ENCODE measurements at regions not wholly inside any gene's neighbourhood (a gene's known extent, or its start where the extent isn't known, plus 50 kb on each side); places are given as distances from the start of the nearest gene placed in this dataset.

DNA sequence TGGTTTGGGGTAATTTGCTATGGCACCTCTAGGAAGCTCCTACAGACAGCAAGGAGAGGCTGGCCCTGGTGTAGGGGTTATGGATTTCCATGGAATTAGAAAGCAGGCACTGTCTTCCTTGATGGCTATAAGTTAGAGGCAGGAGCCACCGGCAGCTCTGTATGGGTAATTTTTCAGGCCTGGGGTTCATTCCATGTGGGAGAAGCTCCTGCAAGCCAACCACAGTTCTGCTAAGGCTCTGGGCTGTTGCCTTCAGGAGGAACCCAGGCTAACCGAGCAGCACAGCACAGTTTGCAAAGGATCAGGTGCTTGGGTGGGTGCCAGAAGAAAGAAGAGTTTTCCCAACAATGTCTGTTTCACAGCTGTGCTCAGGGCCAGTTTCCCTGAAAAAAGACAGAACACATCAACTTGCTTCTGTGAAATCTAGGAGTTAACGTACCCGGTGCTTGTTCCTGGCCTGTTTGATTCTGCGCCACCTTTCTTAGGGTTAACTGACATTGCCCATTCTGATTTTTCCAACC lies 162.8 kb upstream of the MYLIP start:
- TF ChIP-seq EP300 (IDR thresholded peaks at IDR 0.05; ENCODE audit: borderline replicate concordance): no peak
- TF ChIP-seq, protein P1, sequence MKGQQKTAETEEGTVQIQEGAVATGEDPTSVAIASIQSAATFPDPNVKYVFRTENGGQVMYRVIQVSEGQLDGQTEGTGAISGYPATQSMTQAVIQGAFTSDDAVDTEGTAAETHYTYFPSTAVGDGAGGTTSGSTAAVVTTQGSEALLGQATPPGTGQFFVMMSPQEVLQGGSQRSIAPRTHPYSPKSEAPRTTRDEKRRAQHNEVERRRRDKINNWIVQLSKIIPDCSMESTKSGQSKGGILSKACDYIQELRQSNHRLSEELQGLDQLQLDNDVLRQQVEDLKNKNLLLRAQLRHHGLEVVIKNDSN (IDR thresholded peaks at IDR 0.05): no peak
- no peak for TF ChIP-seq TCF12 (IDR thresholded peaks at IDR 0.05; ENCODE audit: low read depth)
- TF ChIP-seq TEAD4 (IDR thresholded peaks at IDR 0.05): no peak
- TF ChIP-seq, protein P2, sequence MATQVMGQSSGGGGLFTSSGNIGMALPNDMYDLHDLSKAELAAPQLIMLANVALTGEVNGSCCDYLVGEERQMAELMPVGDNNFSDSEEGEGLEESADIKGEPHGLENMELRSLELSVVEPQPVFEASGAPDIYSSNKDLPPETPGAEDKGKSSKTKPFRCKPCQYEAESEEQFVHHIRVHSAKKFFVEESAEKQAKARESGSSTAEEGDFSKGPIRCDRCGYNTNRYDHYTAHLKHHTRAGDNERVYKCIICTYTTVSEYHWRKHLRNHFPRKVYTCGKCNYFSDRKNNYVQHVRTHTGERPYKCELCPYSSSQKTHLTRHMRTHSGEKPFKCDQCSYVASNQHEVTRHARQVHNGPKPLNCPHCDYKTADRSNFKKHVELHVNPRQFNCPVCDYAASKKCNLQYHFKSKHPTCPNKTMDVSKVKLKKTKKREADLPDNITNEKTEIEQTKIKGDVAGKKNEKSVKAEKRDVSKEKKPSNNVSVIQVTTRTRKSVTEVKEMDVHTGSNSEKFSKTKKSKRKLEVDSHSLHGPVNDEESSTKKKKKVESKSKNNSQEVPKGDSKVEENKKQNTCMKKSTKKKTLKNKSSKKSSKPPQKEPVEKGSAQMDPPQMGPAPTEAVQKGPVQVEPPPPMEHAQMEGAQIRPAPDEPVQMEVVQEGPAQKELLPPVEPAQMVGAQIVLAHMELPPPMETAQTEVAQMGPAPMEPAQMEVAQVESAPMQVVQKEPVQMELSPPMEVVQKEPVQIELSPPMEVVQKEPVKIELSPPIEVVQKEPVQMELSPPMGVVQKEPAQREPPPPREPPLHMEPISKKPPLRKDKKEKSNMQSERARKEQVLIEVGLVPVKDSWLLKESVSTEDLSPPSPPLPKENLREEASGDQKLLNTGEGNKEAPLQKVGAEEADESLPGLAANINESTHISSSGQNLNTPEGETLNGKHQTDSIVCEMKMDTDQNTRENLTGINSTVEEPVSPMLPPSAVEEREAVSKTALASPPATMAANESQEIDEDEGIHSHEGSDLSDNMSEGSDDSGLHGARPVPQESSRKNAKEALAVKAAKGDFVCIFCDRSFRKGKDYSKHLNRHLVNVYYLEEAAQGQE (IDR thresholded peaks at IDR 0.05; ENCODE audit: low read depth): no peak
- TF ChIP-seq NFIC (IDR thresholded peaks at IDR 0.05): no peak
- no peak for TF ChIP-seq CREB1 (IDR thresholded peaks at IDR 0.05; ENCODE audit: low read depth)
- no peak for TF ChIP-seq ZBTB7A (IDR thresholded peaks at IDR 0.05; ENCODE audit: low read depth)
- TF ChIP-seq TAF1 (IDR thresholded peaks at IDR 0.05; ENCODE audit: low read depth): no peak
- TF ChIP-seq CEBPB (IDR thresholded peaks at IDR 0.05): no peak
- no peak for TF ChIP-seq FOXM1 (IDR thresholded peaks at IDR 0.05; ENCODE audit: borderline replicate concordance, low read depth)
- TF ChIP-seq YY1 (IDR thresholded peaks at IDR 0.05; ENCODE audit: low read depth): no peak
- TF ChIP-seq, protein P3, sequence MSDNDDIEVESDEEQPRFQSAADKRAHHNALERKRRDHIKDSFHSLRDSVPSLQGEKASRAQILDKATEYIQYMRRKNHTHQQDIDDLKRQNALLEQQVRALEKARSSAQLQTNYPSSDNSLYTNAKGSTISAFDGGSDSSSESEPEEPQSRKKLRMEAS (IDR thresholded peaks at IDR 0.05): no peak
- TF ChIP-seq RAD21 (IDR thresholded peaks at IDR 0.05; ENCODE audit: low read depth): no peak
- no peak for TF ChIP-seq EGR1 (IDR thresholded peaks at IDR 0.05)

DNA sequence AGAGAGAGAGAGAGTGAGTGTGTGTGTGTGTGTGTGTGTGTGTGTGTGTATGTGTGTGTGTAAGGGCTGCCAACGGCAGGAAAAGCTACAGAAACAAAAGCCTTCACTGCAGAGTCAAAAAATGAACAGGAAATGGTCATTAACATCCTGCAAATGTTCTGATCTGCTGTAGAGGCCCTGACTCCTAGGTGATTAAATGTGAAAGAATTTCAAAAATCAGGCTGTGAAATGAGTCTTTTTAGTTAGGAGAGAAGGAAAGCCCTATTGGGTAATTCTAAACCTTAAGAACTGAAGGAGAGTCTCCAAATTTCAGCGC lies 166.5 kb upstream of the MYLIP start:
- TF ChIP-seq FOXM1 (IDR thresholded peaks at IDR 0.05; ENCODE audit: borderline replicate concordance, low read depth): no peak

DNA sequence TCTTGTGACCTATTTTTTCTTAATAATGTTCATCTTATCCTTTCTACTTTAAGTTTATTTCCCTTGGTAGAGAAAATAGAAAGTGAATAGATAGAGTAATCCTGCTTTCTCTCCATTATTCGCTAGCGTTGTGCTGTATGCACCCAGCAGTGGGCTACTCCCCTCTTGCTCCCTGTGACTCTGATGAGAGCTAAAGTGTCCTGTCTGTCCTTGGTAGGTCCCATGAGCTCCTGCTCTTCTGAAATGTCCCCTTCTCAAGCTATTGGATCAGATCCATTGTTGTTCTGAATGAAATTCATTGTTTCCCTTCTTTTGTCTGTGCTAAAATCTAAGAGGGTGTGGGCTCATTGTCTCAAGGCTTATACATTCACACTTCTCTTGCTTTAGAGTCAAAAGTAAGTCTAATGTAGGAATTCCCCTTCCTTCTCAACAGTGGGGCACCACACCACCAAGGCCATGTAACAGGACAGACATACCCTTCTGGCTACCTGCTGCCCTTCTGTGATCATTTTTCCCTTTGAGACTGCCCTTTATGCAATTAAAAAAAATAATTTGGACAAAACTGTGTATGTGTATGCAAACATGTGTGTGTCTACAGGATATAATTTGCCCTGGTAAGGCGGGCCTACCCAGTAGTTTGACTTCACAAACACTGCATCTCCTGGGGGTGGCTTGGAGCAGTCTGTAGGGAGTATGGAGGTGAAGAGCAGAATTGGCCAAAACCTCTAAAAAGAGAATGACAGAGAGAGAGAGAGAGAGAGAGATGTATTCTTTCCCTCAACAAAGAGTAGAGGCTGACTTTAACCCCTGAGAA lies 167.0 kb upstream of the MYLIP start:
- TF ChIP-seq TCF12 (IDR thresholded peaks at IDR 0.05; ENCODE audit: low read depth): no peak
- TF ChIP-seq EP300 (IDR thresholded peaks at IDR 0.05; ENCODE audit: borderline replicate concordance): no peak
- TF ChIP-seq EGR1 (IDR thresholded peaks at IDR 0.05): no peak
- no peak for TF ChIP-seq RAD21 (IDR thresholded peaks at IDR 0.05; ENCODE audit: low read depth)
- no peak for TF ChIP-seq CREB1 (IDR thresholded peaks at IDR 0.05; ENCODE audit: low read depth)
- TF ChIP-seq, protein P2 (IDR thresholded peaks at IDR 0.05; ENCODE audit: low read depth): no peak
- TF ChIP-seq FOXM1 (IDR thresholded peaks at IDR 0.05; ENCODE audit: borderline replicate concordance, low read depth): no peak
- no peak for TF ChIP-seq NFIC (IDR thresholded peaks at IDR 0.05)
- no peak for TF ChIP-seq ZBTB7A (IDR thresholded peaks at IDR 0.05; ENCODE audit: low read depth)
- TF ChIP-seq TAF1 (IDR thresholded peaks at IDR 0.05; ENCODE audit: low read depth): no peak
- TF ChIP-seq, protein P1 (IDR thresholded peaks at IDR 0.05): no peak
- no peak for TF ChIP-seq CEBPB (IDR thresholded peaks at IDR 0.05)
- no peak for TF ChIP-seq TEAD4 (IDR thresholded peaks at IDR 0.05)
- TF ChIP-seq YY1 (IDR thresholded peaks at IDR 0.05; ENCODE audit: low read depth): no peak
- TF ChIP-seq, protein P3 (IDR thresholded peaks at IDR 0.05): no peak

DNA sequence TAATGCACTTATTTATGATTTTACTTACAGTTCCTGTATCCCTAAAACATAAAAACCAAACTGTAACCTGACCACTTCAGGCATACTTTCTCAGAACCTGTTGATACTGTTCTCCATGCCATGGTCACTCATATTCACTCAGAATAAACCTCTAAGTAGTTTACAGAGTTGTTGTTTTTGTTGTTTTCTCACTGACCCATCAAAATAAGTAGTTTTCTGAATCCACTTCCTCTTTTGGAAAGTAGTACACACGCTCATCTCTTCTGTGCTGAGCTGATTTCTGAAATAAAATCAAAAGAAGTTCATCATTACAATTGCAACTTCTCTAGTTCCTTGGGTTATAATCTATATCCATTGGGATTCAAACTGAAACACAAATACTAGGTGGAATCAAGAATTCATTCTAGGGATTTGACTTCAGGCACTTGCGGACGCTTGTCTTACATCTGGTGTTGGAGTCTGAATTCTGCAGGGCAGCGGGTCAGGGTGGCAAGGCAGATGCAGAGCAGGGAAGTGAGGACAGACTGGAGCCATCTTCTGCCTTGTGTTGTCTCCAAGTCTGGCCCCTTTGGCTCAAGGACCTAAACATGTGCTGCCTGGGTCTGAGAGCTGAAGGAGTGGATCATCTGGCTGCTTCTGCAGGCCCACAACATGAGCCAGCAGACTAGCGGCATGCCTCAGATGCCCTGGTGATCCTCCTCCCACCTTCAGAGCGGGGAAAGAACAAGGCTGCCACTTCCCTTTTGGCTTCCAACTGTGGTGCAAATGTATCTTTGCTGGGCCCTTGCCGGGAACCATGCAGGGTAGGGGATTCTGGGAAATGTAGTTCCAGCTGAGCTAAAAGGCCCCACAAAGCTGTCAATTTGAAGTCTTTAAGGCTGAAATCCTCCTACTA lies 167.9 kb upstream of the MYLIP start:
- no peak for TF ChIP-seq EP300 (IDR thresholded peaks at IDR 0.05; ENCODE audit: borderline replicate concordance)
- TF ChIP-seq TCF12 (IDR thresholded peaks at IDR 0.05; ENCODE audit: low read depth): no peak
- TF ChIP-seq ZBTB7A (IDR thresholded peaks at IDR 0.05; ENCODE audit: low read depth): no peak
- TF ChIP-seq CEBPB (IDR thresholded peaks at IDR 0.05): no peak
- TF ChIP-seq TAF1 (IDR thresholded peaks at IDR 0.05; ENCODE audit: low read depth): no peak
- no peak for TF ChIP-seq YY1 (IDR thresholded peaks at IDR 0.05; ENCODE audit: low read depth)
- TF ChIP-seq, protein P3 (IDR thresholded peaks at IDR 0.05): no peak
- no peak for TF ChIP-seq CREB1 (IDR thresholded peaks at IDR 0.05; ENCODE audit: low read depth)
- TF ChIP-seq EGR1 (IDR thresholded peaks at IDR 0.05): no peak
- no peak for TF ChIP-seq NFIC (IDR thresholded peaks at IDR 0.05)
- no peak for TF ChIP-seq FOXM1 (IDR thresholded peaks at IDR 0.05; ENCODE audit: borderline replicate concordance, low read depth)
